ENCODE measurements at regions not wholly inside any gene's neighbourhood (a gene's known extent, or its start where the extent isn't known, plus 50 kb on each side); places are given as distances from the start of the nearest gene placed in this dataset.

GRCh38 chr6:105593805-105594671 lies 191.2 kb upstream of the PREP start:
- Mint-ChIP-seq H3K27ac (peak overlapping the region; percentile 12), H3K27me3 (ENCODE audit: low read depth) (no peaks in the 10 kb centered on the region), H3K4me1 (ENCODE audit: low read depth) (peaks cover 50% of the 10 kb centered on the region), H3K4me3 (ENCODE audit: low read depth) (no peak overlapping the region), H3K9me3 (peaks cover 11% of the 10 kb centered on the region), H3K36me3 (ENCODE audit: low read depth) (peaks cover 9% of the 10 kb centered on the region)
- DNase-seq (ENCODE audit: low spot score) = no peak
- intact Hi-C loops (cut with micrococcal nuclease) = no loop called here

DNA sequence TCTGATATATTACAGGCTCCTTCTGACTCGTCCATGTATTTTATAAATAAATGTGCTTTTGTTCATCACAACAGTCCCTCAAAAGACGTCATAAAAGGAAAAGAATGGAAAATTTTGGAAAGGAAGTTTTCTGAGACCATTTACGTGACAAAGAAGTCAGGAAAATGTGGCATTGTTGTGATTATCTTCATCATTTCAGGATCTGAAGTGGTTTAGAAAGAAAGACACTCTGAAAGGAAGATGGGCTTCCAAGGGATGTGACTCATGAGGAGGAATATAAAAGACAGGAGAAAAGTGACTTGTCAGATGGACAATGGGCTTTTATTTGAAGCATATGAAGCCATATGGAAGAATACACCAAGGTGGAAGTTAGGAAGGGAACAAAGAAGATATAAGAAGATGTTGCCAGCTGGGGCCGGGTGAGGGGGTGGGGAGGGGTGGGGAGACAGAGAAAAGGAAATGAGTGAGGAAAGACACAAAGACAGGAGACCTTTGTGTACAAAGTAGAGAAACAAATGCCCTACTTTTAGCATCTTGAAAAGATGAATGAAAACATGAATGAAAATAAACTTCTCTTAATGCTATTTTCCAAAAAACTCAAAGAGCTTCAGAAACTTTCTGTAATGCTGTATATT lies 190.3 kb upstream of the PREP start:
- peaks cover 54% of the 10 kb centered on the region for H3K4me1 Mint-ChIP-seq (ENCODE audit: low read depth)
- peaks cover 6% of the 10 kb centered on the region for H3K9me3 Mint-ChIP-seq
- H3K27ac Mint-ChIP-seq = no peak overlapping the region
- peaks cover 11% of the 10 kb centered on the region for H3K36me3 Mint-ChIP-seq (ENCODE audit: low read depth)
- DNase-seq (ENCODE audit: low spot score) = no peak
- no peak overlapping the region for H3K4me3 Mint-ChIP-seq (ENCODE audit: low read depth)
- intact Hi-C loops (cut with micrococcal nuclease) = no loop called here
- no peaks in the 10 kb centered on the region for H3K27me3 Mint-ChIP-seq (ENCODE audit: low read depth)

GRCh38 chr6:105592329-105592728 lies 189.4 kb upstream of the PREP start:
- H3K9me3 Mint-ChIP-seq = no peaks in the 10 kb centered on the region
- no peak for DNase-seq (ENCODE audit: low spot score)
- intact Hi-C loops (cut with micrococcal nuclease) = no loop called here
- H3K27ac Mint-ChIP-seq = peak overlapping the region; percentile 29
- peaks cover 62% of the 10 kb centered on the region for H3K4me1 Mint-ChIP-seq (ENCODE audit: low read depth)
- no peaks in the 10 kb centered on the region for H3K27me3 Mint-ChIP-seq (ENCODE audit: low read depth)
- no peak overlapping the region for H3K4me3 Mint-ChIP-seq (ENCODE audit: low read depth)
- peaks cover 11% of the 10 kb centered on the region for H3K36me3 Mint-ChIP-seq (ENCODE audit: low read depth)

DNA sequence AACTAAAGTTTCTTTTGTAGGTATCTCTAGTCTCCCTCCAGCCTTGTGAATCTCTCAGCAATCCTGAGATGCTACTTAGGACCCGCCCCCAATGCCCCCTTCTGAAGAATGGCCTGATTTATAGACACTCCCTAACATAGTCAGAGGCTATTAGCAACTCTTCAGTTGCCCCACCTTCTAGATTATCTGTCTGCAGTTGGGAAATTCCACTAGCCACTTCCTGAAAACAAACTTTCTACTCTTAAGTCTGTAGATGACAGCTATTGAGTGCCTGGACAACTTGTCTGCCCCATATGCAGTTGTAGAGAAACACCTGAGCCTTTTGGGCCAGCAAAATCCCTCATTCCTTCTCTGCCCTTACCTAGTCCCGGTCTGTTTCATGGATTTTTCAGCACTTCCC lies 188.2 kb upstream of the PREP start:
- Mint-ChIP-seq H3K4me1 (ENCODE audit: low read depth) (peaks cover 62% of the 10 kb centered on the region), H3K9me3 (no peaks in the 10 kb centered on the region), H3K4me3 (ENCODE audit: low read depth) (no peak overlapping the region), H3K27me3 (ENCODE audit: low read depth) (no peaks in the 10 kb centered on the region), H3K27ac (peak overlapping the region; percentile 48), H3K36me3 (ENCODE audit: low read depth) (peaks cover 11% of the 10 kb centered on the region)
- intact Hi-C loops (cut with micrococcal nuclease) = loop anchor here (1.0 to 2.0 kb wide), 2 partner anchors 36 to 55 kb away; no protein-coding TSS in a partner anchor
- no peak for DNase-seq (ENCODE audit: low spot score)

- Mint-ChIP-seq H3K36me3 (ENCODE audit: low read depth) (peaks cover 11% of the 10 kb centered on the region), H3K27me3 (ENCODE audit: low read depth) (peaks cover 4% of the 10 kb centered on the region), H3K4me3 (ENCODE audit: low read depth) (no peak overlapping the region), H3K9me3 (no peaks in the 10 kb centered on the region), H3K4me1 (ENCODE audit: low read depth) (peaks cover 48% of the 10 kb centered on the region), H3K27ac (no peak overlapping the region)
- intact Hi-C loops (cut with micrococcal nuclease) = no loop called here
- DNase-seq (ENCODE audit: low spot score) = no peak
Measured at GRCh38 chr6:105588123-105588710, 185.3 kb upstream of the PREP start.

DNA sequence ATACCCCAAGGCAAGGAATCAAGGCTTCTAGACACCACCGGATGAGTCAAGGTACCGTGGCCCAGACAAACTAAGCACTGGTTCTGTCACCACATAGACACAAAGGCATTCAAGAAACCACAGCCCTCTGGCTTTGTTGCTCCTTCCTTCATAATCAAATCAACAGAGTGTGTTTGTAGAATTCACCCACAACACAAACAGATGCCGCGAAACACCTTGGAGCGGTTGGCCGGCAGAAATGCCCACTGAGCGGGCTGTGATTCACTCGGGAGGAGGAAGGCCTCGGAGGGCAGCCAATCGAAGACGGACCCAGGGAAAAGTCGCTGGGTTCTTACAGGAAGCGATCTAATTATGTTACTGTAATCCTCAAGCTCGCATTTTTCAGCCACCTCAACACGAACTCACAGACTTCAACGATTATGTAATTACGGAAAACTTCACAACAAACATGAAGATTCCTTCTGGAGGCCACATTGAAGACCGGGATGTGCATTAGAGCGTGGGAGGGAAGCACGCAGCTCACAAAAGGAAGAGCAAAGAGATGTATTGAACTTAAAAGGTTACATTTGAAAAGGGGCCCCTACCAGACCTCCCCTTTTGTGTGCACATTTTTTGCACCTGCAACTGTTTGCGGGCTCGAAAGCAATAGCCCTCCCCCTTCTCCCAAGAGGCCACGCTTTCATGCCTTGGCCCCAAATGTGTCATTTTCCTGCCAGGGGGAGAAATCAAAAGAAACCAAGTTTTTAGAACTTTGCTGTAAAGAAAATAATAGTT lies 184.7 kb upstream of the PREP start:
- intact Hi-C loops (cut with micrococcal nuclease) = no loop called here
- H3K27me3 Mint-ChIP-seq (ENCODE audit: low read depth) = peaks cover 7% of the 10 kb centered on the region
- DNase-seq (ENCODE audit: low spot score) = no peak
- peaks cover 41% of the 10 kb centered on the region for H3K4me1 Mint-ChIP-seq (ENCODE audit: low read depth)
- peaks cover 11% of the 10 kb centered on the region for H3K36me3 Mint-ChIP-seq (ENCODE audit: low read depth)
- H3K27ac Mint-ChIP-seq = peak overlapping the region; percentile 44
- H3K9me3 Mint-ChIP-seq = no peaks in the 10 kb centered on the region
- peak overlapping the region; percentile 51 for H3K4me3 Mint-ChIP-seq (ENCODE audit: low read depth)

DNA sequence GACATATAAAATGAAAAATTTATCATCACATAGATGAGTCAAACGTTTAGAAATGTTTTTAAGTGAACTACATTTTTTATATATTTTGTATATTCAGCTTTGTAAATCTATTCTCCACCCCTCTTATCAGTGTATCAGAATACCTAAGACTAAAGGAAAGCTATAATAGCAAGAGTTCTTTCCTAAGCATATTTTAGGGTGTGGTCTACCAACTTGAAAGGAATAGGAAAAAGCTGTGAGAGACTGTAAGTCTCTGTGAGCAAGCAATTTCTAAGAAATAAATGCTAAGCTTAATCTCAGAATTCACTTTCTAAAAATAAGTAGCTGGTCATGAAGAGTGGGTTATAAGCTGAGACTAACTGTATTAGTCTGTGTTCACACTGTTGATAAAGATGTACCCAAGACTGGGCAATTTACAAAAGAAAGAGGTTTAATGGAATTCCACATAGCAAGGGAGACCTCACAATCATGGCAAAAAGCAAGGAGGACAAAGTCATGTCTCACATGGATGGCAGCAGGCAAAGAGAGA lies 175.4 kb upstream of the PREP start:
- Mint-ChIP-seq H3K36me3 (ENCODE audit: low read depth) (peaks cover 3% of the 10 kb centered on the region), H3K9me3 (peaks cover 6% of the 10 kb centered on the region), H3K4me3 (ENCODE audit: low read depth) (no peak overlapping the region), H3K27ac (no peak overlapping the region), H3K4me1 (ENCODE audit: low read depth) (peaks cover 5% of the 10 kb centered on the region), H3K27me3 (ENCODE audit: low read depth) (peaks cover 35% of the 10 kb centered on the region)
- intact Hi-C loops (cut with micrococcal nuclease) = no loop called here
- no peak for DNase-seq (ENCODE audit: low spot score)

DNA sequence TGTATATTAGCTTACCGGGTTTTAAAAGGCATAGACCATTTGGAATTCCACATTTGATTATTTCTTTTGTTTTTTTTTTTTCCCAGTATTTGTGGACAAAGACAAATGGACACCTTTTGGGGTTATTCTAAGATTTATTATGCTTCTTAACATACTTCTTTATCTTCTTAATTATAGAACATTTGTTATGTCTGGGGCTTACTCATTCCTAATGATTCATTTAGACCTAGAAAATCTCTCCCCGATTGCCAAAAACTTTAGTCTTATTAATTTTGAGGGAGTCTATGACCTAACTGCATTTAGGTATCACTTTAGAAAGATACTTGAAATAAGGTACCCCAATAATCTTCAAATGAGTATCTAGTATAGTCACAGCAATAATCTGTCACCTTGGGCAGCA lies 170.7 kb upstream of the PREP start:
- H3K9me3 Mint-ChIP-seq = peaks cover 6% of the 10 kb centered on the region
- no peak for DNase-seq (ENCODE audit: low spot score)

DNA sequence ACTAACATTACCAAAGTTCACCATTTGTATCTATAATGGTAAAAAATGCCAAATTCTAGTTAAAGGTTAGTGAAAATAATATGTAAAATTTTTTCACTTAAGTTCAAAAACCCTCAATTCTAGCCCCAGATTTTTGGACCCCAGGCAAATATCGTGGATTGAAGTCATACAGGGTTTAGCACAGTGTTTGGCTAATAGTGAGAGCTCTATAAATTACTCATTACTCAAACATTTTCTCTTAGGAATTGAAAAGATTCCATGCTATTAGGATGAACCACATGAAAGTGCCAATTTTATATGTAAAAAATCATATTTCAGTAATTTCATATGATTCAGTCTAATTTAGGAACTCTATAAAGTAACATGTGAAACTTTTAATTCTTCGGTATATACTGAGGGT lies 170.3 kb upstream of the PREP start:
- Mint-ChIP-seq H3K27me3 (ENCODE audit: low read depth) (peaks cover 38% of the 10 kb centered on the region), H3K4me1 (ENCODE audit: low read depth) (peaks cover 14% of the 10 kb centered on the region), H3K9me3 (peaks cover 6% of the 10 kb centered on the region), H3K27ac (no peak overlapping the region), H3K36me3 (ENCODE audit: low read depth) (no peaks in the 10 kb centered on the region), H3K4me3 (ENCODE audit: low read depth) (no peak overlapping the region)
- no peak for DNase-seq (ENCODE audit: low spot score)
- intact Hi-C loops (cut with micrococcal nuclease) = no loop called here

More for the DNA sequence above, 170.7 kb upstream of the PREP start:
- H3K27me3 Mint-ChIP-seq (ENCODE audit: low read depth) = peaks cover 38% of the 10 kb centered on the region
- intact Hi-C loops (cut with micrococcal nuclease) = no loop called here
- H3K4me3 Mint-ChIP-seq (ENCODE audit: low read depth) = no peak overlapping the region
- no peak overlapping the region for H3K27ac Mint-ChIP-seq
- H3K4me1 Mint-ChIP-seq (ENCODE audit: low read depth) = peaks cover 18% of the 10 kb centered on the region
- H3K36me3 Mint-ChIP-seq (ENCODE audit: low read depth) = no peaks in the 10 kb centered on the region

DNA sequence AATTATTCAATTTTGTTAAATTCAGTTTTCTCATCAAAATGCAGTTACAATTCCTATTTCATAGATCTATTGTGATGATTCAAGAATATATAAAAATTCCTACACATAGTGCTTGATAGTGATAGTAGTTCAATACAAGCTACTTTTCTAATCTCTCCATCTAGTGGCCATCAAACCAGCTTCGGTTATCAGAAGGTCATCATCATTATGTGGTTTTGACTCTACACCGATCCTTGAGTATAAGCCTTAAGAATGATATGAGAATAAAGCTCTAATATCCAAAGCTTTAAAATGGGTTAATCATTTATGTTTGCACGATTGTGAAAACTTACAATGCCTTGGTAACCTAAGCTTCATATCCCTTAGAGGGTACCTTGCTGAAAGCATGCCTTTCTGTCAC lies 167.5 kb upstream of the PREP start:
- Mint-ChIP-seq H3K36me3 (ENCODE audit: low read depth) (no peaks in the 10 kb centered on the region), H3K27ac (no peak overlapping the region), H3K9me3 (peaks cover 4% of the 10 kb centered on the region), H3K27me3 (ENCODE audit: low read depth) (peaks cover 29% of the 10 kb centered on the region), H3K4me3 (ENCODE audit: low read depth) (no peak overlapping the region), H3K4me1 (ENCODE audit: low read depth) (peaks cover 25% of the 10 kb centered on the region)
- intact Hi-C loops (cut with micrococcal nuclease) = no loop called here
- DNase-seq (ENCODE audit: low spot score) = no peak

DNA sequence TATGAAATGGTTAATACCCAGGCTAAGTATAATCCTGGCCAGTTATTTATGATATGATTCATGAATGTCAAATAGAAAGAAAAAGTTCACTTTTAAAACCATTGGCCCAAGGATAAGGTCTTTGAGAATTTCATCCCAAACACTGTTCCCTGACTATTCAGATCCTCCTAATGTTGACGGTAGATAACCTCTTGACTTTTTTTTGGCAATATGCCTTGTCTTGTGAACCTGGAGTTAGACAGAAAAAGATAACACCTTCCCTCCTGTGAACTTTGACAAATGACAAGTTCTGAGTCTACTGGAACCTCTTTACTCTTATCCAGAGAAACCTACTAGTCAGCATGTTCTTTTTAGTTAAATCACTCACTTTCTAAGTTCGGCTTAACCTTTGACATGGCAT lies 166.8 kb upstream of the PREP start:
- no peak for DNase-seq (ENCODE audit: low spot score)
- H3K27ac Mint-ChIP-seq = no peak overlapping the region
- H3K27me3 Mint-ChIP-seq (ENCODE audit: low read depth) = peaks cover 27% of the 10 kb centered on the region
- H3K4me1 Mint-ChIP-seq (ENCODE audit: low read depth) = peaks cover 25% of the 10 kb centered on the region
- no peak overlapping the region for H3K4me3 Mint-ChIP-seq (ENCODE audit: low read depth)
- intact Hi-C loops (cut with micrococcal nuclease) = no loop called here
- no peaks in the 10 kb centered on the region for H3K36me3 Mint-ChIP-seq (ENCODE audit: low read depth)
- peaks cover 4% of the 10 kb centered on the region for H3K9me3 Mint-ChIP-seq

DNA sequence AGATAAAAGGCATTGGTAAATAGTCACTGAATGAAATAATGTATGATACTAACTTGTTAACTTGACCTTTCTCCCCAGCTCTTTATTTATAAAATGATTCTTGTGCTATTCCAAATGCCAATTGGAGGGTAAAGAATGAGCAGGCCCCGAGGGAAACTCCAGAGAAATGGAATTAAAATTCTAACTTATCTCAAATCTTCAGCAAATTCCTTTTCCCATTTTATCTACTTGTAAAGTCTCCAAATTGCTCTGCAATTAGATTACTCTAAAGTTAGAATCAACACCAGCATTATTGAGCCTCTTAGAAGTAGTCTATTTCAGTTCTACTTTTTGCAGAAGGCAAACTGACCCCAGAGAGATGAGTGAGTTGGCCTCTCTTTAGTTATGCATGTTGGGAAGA lies 165.9 kb upstream of the PREP start:
- Mint-ChIP-seq H3K36me3 (ENCODE audit: low read depth) (no peaks in the 10 kb centered on the region), H3K27ac (no peak overlapping the region), H3K4me3 (ENCODE audit: low read depth) (no peak overlapping the region), H3K9me3 (peaks cover 4% of the 10 kb centered on the region), H3K4me1 (ENCODE audit: low read depth) (peaks cover 25% of the 10 kb centered on the region), H3K27me3 (ENCODE audit: low read depth) (peaks cover 22% of the 10 kb centered on the region)
- DNase-seq (ENCODE audit: low spot score) = no peak
- intact Hi-C loops (cut with micrococcal nuclease) = no loop called here

Measured in activated T-helper 2 cell treated with anti-CD3 and anti-CD28 coated beads, Interferon-gamma antibody, Interleukin-2, Interleukin-4, amounts not matched to agents 10 μg/mL and 5 μg/mL and 100 μg/mL, durations not matched to agents 14 hours and 24 hours and 36 hours (primary cell).